IgD-negative memory B cell (primary cell): ENCODE measurements at regions not wholly inside any gene's neighbourhood (a gene's known extent, or its start where the extent isn't known, plus 50 kb on each side); places are given as distances from the start of the nearest gene placed in this dataset.
"Not testable (repeated sequence)": the region's sequence is repeated elsewhere in the genome, so short reads cannot be mapped to it uniquely, and the experiment has no call there.

Source experiments
- H3K27ac Mint-ChIP-seq, 3 donors: one replicate each; pipeline ENCODE4 v1.8.0; 2020 to 2022; ENCODE audit warnings: mild to moderate bottlenecking in 3 of 3, mixed read lengths in 3 of 3, moderate library complexity in 1 of 3
- H3K27me3 Mint-ChIP-seq: one replicate; pipeline ENCODE4 v1.8.0; 2021; ENCODE audit warnings: mixed read lengths
- H3K36me3 Mint-ChIP-seq: one replicate; pipeline ENCODE4 v1.8.0; 2020; ENCODE audit warnings: mild to moderate bottlenecking, mixed read lengths
- H3K4me1 Mint-ChIP-seq, 3 donors: one replicate each; pipeline ENCODE4 v1.8.0; 2020 to 2022; ENCODE audit warnings: mixed read lengths in 3 of 3, mild to moderate bottlenecking in 1 of 3
- H3K4me3 Mint-ChIP-seq, 4 donors: one replicate each; pipeline ENCODE4 v1.8.0; 2020 to 2022; ENCODE audit warnings: mild to moderate bottlenecking in 4 of 4, mixed read lengths in 4 of 4, moderate library complexity in 3 of 4
- H3K9me3 Mint-ChIP-seq, 3 donors: one replicate each; pipeline ENCODE4 v1.8.0; 2020 to 2021; ENCODE audit warnings: mixed read lengths in 3 of 3, mild to moderate bottlenecking in 1 of 3

DNA sequence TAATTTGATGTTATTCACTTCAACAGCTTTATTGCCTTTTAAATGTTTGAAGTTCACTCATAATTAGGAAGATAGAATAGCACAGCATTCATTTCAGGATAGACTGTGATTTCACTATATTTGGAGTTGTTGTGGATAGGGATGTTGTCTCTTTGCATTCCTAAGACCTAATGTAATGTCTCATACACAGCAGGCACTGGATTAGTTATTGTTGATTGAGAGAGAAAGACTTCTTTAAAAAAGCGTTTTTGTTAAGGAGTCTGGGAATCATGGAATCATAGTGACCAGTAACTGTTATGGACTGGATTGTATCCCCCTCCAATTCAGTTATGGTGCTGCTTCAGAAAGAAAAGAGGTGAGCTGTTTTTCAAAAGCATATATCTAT, 122.0 kb downstream of the USP22 start:
- no peak overlapping the region for H3K4me3 Mint-ChIP-seq
- no peaks in the 10 kb centered on the region for H3K36me3 Mint-ChIP-seq
- H3K27ac Mint-ChIP-seq = no peak overlapping the region
- peaks cover 0 to 6% (median 0%) of the 10 kb centered on the region in 3 donors for H3K9me3 Mint-ChIP-seq
- H3K4me1 Mint-ChIP-seq = peaks cover 0 to 11% (median 0%) of the 10 kb centered on the region in 3 donors
- H3K27me3 Mint-ChIP-seq = peaks cover 6% of the 10 kb centered on the region

DNA sequence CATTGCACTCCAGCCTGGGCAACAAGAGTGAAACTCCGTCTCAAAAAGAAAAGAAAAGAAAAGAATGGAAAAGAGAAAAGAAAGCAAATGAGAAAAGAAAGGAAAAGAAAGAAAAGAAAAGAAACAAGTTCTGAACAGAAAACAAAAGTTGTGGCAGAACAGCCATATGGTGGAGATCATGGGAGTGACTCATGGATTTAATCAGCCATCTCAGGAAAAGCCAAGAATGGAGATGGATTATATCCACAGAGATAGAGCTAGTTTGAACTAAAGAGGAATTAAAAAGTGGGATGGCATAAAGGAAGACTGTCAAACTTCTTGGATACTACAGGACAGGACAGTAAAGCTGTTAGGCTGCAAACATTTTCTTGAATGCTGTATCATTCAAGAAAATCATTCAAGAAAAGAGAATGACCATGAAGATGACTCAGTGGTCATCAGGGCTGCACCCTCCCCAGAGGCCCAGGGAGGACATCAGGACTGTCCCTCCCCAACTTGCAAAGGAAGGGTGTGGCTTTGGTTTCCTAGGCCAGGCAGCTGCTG, 120.6 kb downstream of the USP22 start:
- Mint-ChIP-seq H3K36me3 (no peaks in the 10 kb centered on the region), H3K27ac (no peak overlapping the region), H3K9me3 (peaks cover 0 to 4% (median 0%) of the 10 kb centered on the region in 3 donors), H3K4me3 (no peak overlapping the region), H3K27me3 (peaks cover 6% of the 10 kb centered on the region), H3K4me1 (peaks cover 0 to 6% (median 2%) of the 10 kb centered on the region in 3 donors)

GRCh38 chr17:20924306-20924705, 118.5 kb downstream of the USP22 start:
- peaks cover 0 to 6% (median 2%) of the 10 kb centered on the region in 3 donors for H3K4me1 Mint-ChIP-seq

GRCh38 chr17:20925091-20925490, 117.7 kb downstream of the USP22 start:
- Mint-ChIP-seq H3K4me1 (peaks cover 0 to 6% (median 2%) of the 10 kb centered on the region in 3 donors), H3K27me3 (peaks cover 3% of the 10 kb centered on the region), H3K27ac (no peak overlapping the region), H3K36me3 (no peaks in the 10 kb centered on the region), H3K4me3 (no peak overlapping the region), H3K9me3 (no peaks in the 10 kb centered on the region)

More at GRCh38 chr17:20924306-20924705, 118.5 kb downstream of the USP22 start:
- peaks cover 4% of the 10 kb centered on the region for H3K27me3 Mint-ChIP-seq
- H3K4me3 Mint-ChIP-seq = no peak overlapping the region
- H3K9me3 Mint-ChIP-seq = no peaks in the 10 kb centered on the region
- no peak overlapping the region for H3K27ac Mint-ChIP-seq
- no peaks in the 10 kb centered on the region for H3K36me3 Mint-ChIP-seq

DNA sequence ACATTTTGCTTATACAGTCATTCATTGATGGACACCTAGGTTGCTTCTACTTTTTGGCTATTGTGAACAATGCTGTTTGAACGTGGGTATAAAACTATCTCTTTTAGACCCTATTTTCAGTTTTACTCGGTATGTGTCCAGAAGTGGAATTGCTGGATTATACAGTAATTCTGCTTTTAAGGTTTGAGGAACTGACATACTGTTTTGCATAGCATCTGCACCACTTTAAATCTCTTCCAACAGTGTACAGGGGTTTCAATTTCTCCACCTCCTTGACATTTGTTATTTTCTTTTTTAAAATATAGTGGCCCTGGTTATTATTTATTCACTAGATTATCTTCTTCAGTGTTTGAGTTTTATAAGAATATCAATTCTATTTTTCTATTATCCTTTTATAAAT, 116.9 kb downstream of the USP22 start:
- no peak overlapping the region for H3K4me3 Mint-ChIP-seq
- no peaks in the 10 kb centered on the region for H3K36me3 Mint-ChIP-seq
- no peaks in the 10 kb centered on the region for H3K9me3 Mint-ChIP-seq
- H3K4me1 Mint-ChIP-seq = peaks cover 0 to 6% (median 2%) of the 10 kb centered on the region in 3 donors
- no peak overlapping the region for H3K27ac Mint-ChIP-seq
- H3K27me3 Mint-ChIP-seq = peaks cover 2% of the 10 kb centered on the region

DNA sequence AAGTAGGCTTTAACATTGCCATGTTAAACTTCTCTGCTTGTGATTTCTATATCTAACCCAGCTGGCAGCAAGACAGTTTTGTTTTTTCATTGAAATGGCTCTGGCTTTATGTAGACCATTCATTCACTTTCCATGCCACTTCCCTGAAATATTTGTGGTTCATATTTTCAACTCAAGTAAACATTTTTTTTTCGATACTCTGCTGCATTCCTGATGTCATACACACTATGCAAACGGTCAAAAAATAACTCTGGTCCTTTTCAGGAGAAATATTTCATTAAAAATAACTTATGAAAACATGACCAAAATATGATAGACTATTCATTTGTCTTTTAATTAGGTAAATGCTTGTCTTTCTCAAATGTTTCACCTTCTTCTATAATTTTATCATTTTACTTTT, 116.3 kb downstream of the USP22 start:
- peaks cover 2% of the 10 kb centered on the region for H3K27me3 Mint-ChIP-seq
- no peak overlapping the region for H3K27ac Mint-ChIP-seq
- peaks cover 0 to 6% (median 2%) of the 10 kb centered on the region in 3 donors for H3K4me1 Mint-ChIP-seq
- H3K4me3 Mint-ChIP-seq = no peak overlapping the region
- no peaks in the 10 kb centered on the region for H3K36me3 Mint-ChIP-seq
- no peaks in the 10 kb centered on the region for H3K9me3 Mint-ChIP-seq

- no peaks in the 10 kb centered on the region for H3K9me3 Mint-ChIP-seq
- H3K27ac Mint-ChIP-seq = no peak overlapping the region
- H3K4me3 Mint-ChIP-seq = no peak overlapping the region
- H3K36me3 Mint-ChIP-seq = no peaks in the 10 kb centered on the region
- peaks cover 0 to 6% (median 2%) of the 10 kb centered on the region in 3 donors for H3K4me1 Mint-ChIP-seq
- peaks cover 2% of the 10 kb centered on the region for H3K27me3 Mint-ChIP-seq
Measured at GRCh38 chr17:20927308-20927977, 115.4 kb downstream of the USP22 start.

DNA sequence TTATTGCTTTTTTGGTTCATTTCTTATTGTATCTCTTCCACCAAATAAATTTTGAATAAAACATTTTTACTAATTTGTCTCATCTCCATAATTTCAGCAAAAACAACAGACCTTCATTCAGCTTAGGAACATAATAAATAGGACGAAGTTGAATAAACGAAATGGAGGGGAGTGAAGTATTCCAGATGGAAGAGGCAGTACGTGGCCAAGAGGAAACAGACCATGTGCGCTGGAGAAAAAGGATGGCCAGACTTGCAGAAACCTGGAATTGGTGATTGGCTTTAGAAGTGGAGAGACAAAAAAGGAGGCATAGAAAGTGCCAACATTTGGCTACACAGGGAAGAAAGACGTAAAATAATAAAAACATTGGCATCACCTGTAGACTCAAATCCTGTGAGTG, 113.5 kb downstream of the USP22 start:
- no peak overlapping the region for H3K4me3 Mint-ChIP-seq
- peaks cover 0 to 6% (median 2%) of the 10 kb centered on the region in 3 donors for H3K4me1 Mint-ChIP-seq
- H3K27ac Mint-ChIP-seq = peak overlapping the region in 1 of 3 donors; percentile 29
- no peaks in the 10 kb centered on the region for H3K36me3 Mint-ChIP-seq
- peaks cover 2% of the 10 kb centered on the region for H3K27me3 Mint-ChIP-seq
- no peaks in the 10 kb centered on the region for H3K9me3 Mint-ChIP-seq

- H3K9me3 Mint-ChIP-seq = no peaks in the 10 kb centered on the region
- no peaks in the 10 kb centered on the region for H3K36me3 Mint-ChIP-seq
- H3K4me3 Mint-ChIP-seq = no peak overlapping the region
- peaks cover 0 to 6% (median 2%) of the 10 kb centered on the region in 3 donors for H3K4me1 Mint-ChIP-seq
- H3K27me3 Mint-ChIP-seq = peaks cover 2% of the 10 kb centered on the region
- no peak overlapping the region for H3K27ac Mint-ChIP-seq
Measured at GRCh38 chr17:20930081-20930760, 112.6 kb downstream of the USP22 start.

DNA sequence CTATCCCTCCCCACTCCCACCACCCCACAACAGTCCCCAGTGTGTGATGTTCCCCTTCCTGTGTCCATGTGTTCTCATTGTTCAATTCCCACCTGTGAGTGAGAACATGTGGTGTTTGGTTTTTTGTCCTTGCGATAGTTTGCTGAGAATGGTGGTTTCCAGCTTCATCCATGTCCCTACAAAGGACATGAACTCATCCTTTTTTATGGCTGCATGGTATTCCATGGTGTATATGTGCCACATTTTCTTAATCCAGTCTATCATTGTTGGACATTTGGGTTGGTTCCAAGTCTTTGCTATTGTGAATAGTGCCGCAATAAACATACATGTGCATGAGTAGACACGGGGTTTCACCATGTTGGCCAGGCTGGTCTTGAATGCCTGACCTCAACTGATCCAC, 109.8 kb downstream of the USP22 start:
- H3K27ac Mint-ChIP-seq, H3K4me3 Mint-ChIP-seq, H3K27me3 Mint-ChIP-seq, H3K4me1 Mint-ChIP-seq, H3K9me3 Mint-ChIP-seq, H3K36me3 Mint-ChIP-seq: not testable (repeated sequence)

GRCh38 chr17:20934288-20934687, 108.5 kb downstream of the USP22 start:
- no peak overlapping the region for H3K27ac Mint-ChIP-seq
- H3K4me1 Mint-ChIP-seq = no peaks in the 10 kb centered on the region
- no peaks in the 10 kb centered on the region for H3K27me3 Mint-ChIP-seq
- H3K4me3 Mint-ChIP-seq = no peak overlapping the region
- H3K36me3 Mint-ChIP-seq = no peaks in the 10 kb centered on the region
- peaks cover 0 to 2% (median 0%) of the 10 kb centered on the region in 3 donors for H3K9me3 Mint-ChIP-seq

GRCh38 chr17:20935740-20936139, 107.1 kb downstream of the USP22 start:
- Mint-ChIP-seq H3K36me3 (no peaks in the 10 kb centered on the region), H3K4me3 (no peak overlapping the region), H3K27ac (no peak overlapping the region), H3K9me3 (peaks cover 0 to 2% (median 0%) of the 10 kb centered on the region in 3 donors), H3K4me1 (no peaks in the 10 kb centered on the region), H3K27me3 (no peaks in the 10 kb centered on the region)

DNA sequence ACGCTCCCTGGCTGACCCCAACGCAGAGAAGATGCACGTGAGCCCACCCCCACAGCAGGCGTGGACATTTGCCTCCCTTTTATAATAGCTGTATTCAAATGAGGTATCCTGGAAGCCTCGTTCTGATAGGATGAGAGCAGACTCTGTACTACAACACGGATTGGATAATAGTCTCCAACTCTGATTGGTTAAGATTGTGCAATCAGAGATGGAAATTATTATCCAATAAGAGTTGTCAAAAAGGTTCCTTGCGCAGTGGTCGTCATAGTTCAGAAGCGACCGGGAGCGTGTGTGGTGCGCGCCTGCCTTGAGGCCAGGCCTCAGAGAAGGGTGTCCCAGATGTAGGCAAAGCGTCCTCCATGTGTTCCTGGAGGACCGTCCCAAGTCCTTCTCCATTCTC, 104.6 kb downstream of the USP22 start:
- Mint-ChIP-seq H3K27ac (no peak overlapping the region), H3K27me3 (no peaks in the 10 kb centered on the region), H3K9me3 (peaks cover 0 to 2% (median 0%) of the 10 kb centered on the region in 3 donors), H3K4me1 (no peaks in the 10 kb centered on the region), H3K36me3 (no peaks in the 10 kb centered on the region), H3K4me3 (no peak overlapping the region)

DNA sequence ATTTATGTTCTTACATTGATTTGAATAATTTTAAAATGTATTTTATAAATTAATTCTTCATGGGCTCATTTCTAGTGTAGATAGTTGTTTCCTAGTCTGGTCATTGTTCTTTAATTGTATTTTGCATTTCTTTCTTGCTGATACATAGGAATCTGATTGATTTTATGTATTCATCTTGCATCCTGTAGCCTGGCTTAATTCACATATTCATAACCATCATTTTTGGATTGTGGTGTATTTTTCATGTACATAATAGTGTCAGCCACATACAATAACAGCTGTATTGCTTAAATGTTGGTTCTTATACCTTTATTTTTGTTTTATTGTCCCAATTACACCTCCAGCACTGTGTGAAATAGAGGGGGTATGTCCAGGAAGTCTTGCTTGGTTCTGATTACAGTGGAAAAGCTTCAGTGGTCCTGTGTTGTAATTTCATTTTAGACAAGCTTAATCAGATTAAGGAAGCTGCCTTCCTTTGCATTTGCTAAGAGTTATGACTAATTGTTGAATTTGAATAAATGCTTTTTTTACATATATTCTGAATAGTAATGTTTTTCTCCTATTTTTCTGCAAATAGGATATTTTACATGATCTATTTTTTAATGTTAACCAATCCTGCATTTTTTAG, 103.7 kb downstream of the USP22 start:
- Mint-ChIP-seq H3K27ac (no peak overlapping the region), H3K9me3 (peaks cover 0 to 2% (median 0%) of the 10 kb centered on the region in 3 donors), H3K27me3 (no peaks in the 10 kb centered on the region), H3K4me1 (no peaks in the 10 kb centered on the region), H3K4me3 (no peak overlapping the region), H3K36me3 (no peaks in the 10 kb centered on the region)

DNA sequence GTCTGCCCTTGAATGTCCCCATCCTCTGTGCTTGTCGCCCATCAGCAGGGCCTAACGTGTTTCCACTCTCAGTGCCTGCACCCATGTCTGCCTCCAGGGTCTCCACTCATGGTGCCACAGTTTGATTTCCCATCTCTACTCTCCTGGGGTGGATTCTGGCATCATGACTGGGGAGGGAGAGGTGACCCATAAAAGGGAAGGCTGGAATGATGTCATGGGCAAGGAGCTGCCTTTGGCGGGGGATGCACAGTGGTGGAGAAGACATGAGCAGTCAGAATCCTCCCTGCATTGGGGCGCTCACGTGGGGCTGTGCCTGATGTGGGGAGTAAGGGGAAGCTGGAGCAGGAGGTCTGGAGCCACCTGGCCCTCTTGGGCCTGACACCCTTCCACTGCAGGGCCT, 100.9 kb downstream of the USP22 start:
- Mint-ChIP-seq H3K27me3 (no peaks in the 10 kb centered on the region), H3K4me3 (no peak overlapping the region), H3K4me1 (no peaks in the 10 kb centered on the region), H3K36me3 (no peaks in the 10 kb centered on the region), H3K27ac (no peak overlapping the region), H3K9me3 (peaks cover 0 to 2% (median 0%) of the 10 kb centered on the region in 3 donors)
